GM12878 (cell line): ENCODE measurements at regions not wholly inside any gene's neighbourhood (a gene's known extent, or its start where the extent isn't known, plus 50 kb on each side); places are given as distances from the start of the nearest gene placed in this dataset.

Experiments
- ATAC-seq: fragments of 200-7000 bp; cut with Tn5 transposase; 3 replicates; pipeline ENCODE4 v1.9.1; 2020; ENCODE audit warnings: mild to moderate bottlenecking, moderate library complexity
- BruUV-seq: library from RNA; stranded (reverse); fragments of 400-500 nt; replicated peaks from 2 replicates; lab custom pipeline; 2021; lab: Mats Ljungman, UMichigan
- CTCF ChIA-PET: fragments of 300-600 bp; sonication (Branson Sonifier 250); formaldehyde crosslinking; extraction: SDS; loops from one replicate; lab custom pipeline; 2021; ENCODE audit warnings: inconsistent platforms; lab: Yijun Ruan, JAX
- POLR2A ChIA-PET: fragments of 350-600 bp; formaldehyde crosslinking; extraction: SDS; loops from one replicate; lab custom pipeline; 2021; ENCODE audit warnings: inconsistent platforms; lab: Charles Lee
- RAD21 ChIA-PET: fragments of 300-600 bp; sonication (Branson Sonifier 250); formaldehyde crosslinking; loops from one replicate; lab custom pipeline; 2023; ENCODE audit warnings: antibody characterized with exemption; ENCODE audit not compliant: unreplicated experiment; lab: Charles Lee
- SMC1A ChIA-PET: fragments of 300-600 bp; sonication (Branson Sonifier 250); formaldehyde crosslinking; loops from one replicate; lab custom pipeline; 2023; ENCODE audit not compliant: unreplicated experiment, uncharacterized antibody; lab: Charles Lee
- DNase-seq: peaks from one replicate; pipeline ENCODE4 v3.0.0-alpha.2; 2011; ENCODE audit warnings: low read depth, low spot score
- FAIRE-seq: peaks from 3 replicates; lab custom pipeline; 2011; peaks lifted over from hg19 to GRCh38; lab: Jason Lieb, UNC
- H2AFZ ChIP-seq: 2 replicates; pipeline ENCODE4 v1.6.0; 2011; ENCODE audit warnings: low read depth, low read length, control low read depth; ENCODE audit not compliant: control insufficient read depth
- H3K27ac ChIP-seq: 2 replicates; pipeline ENCODE4 v1.5.1; 2011; ENCODE audit warnings: control low read depth; ENCODE audit not compliant: control insufficient read depth, insufficient read depth
- H3K27me3 ChIP-seq, 2 experiments: replicated peaks in 1 of 2; 2 replicates each; pipeline versions ENCODE4 v1.6.0 to v1.6.1; 2011; ENCODE audit warnings: low read length in 1 of 2; ENCODE audit not compliant: control insufficient read depth in 2 of 2, insufficient read depth in 2 of 2
- H3K36me3 ChIP-seq, 2 experiments: 2 replicates each; pipeline ENCODE4 v1.5.1; 2011; ENCODE audit warnings: low read length in 1 of 2; ENCODE audit not compliant: control insufficient read depth in 2 of 2, insufficient read depth in 2 of 2
- H3K4me1 ChIP-seq: 2 replicates; pipeline ENCODE4 v1.6.1; 2011; ENCODE audit warnings: mild to moderate bottlenecking, low read length, moderate library complexity, mixed read lengths; ENCODE audit not compliant: control insufficient read depth, insufficient read depth
- H3K4me2 ChIP-seq: 2 replicates; pipeline ENCODE4 v1.6.0; 2011; ENCODE audit warnings: control low read depth; ENCODE audit not compliant: control insufficient read depth, insufficient read depth
- H3K4me3 ChIP-seq: fragments of 200-600 bp; sonication (generic); 2 replicates; pipeline ENCODE4 v1.5.1; 2016
- H3K79me2 ChIP-seq: 2 replicates; pipeline ENCODE4 v1.6.0; 2011; ENCODE audit warnings: low read length; ENCODE audit not compliant: control insufficient read depth, insufficient read depth
- H3K9ac ChIP-seq: 2 replicates; pipeline ENCODE4 v1.8.0; 2011; ENCODE audit warnings: low read length, control low read depth, mixed read lengths; ENCODE audit not compliant: control insufficient read depth, insufficient read depth
- H3K9me3 ChIP-seq: replicated peaks from 3 replicates; pipeline ENCODE4 v1.5.1; 2011; ENCODE audit warnings: mild to moderate bottlenecking, low read length; ENCODE audit not compliant: control insufficient read depth, insufficient read depth
- H4K20me1 ChIP-seq: 2 replicates; pipeline ENCODE4 v1.6.0; 2011; ENCODE audit not compliant: control insufficient read depth, insufficient read depth
- ATF2 ChIP-seq: IDR thresholded peaks from 2 replicates; pipeline ENCODE4 v1.6.1; 2012; ENCODE audit warnings: low read length, inconsistent platforms
- BMI1 ChIP-seq: fragments of 450-650 bp; IDR thresholded peaks from 2 replicates; pipeline ENCODE4 v1.6.1; 2016; ENCODE audit warnings: mild to moderate bottlenecking, moderate library complexity, borderline replicate concordance
- BRCA1 ChIP-seq: IDR thresholded peaks from 2 replicates; pipeline ENCODE4 v1.6.1; 2011; ENCODE audit warnings: low read depth, low read length, improper control_type of control experiment
- CBX5 ChIP-seq: sonication (generic); IDR thresholded peaks from 2 replicates; pipeline ENCODE4 v1.6.1; 2016; ENCODE audit warnings: low read depth, moderate library complexity, mild to moderate bottlenecking, inconsistent platforms
- CEBPB ChIP-seq, 2 experiments: fragments of 150-350 bp in 1 of 2; IDR thresholded peaks; 2 replicates each; pipeline ENCODE4 v1.6.1; 2012 to 2014; ENCODE audit warnings: low read depth in 2 of 2, low read length in 2 of 2, borderline replicate concordance in 1 of 2, inconsistent platforms in 1 of 2
- CREM ChIP-seq: IDR thresholded peaks from 2 replicates; pipeline ENCODE4 v1.6.1; 2014; ENCODE audit warnings: antibody characterized with exemption, low read depth
- EZH2 ChIP-seq: IDR thresholded peaks from 2 replicates; pipeline ENCODE4 v1.6.1; 2012; ENCODE audit warnings: low read depth, mild to moderate bottlenecking, control low read depth, inconsistent platforms, low read length, borderline replicate concordance; ENCODE audit not compliant: control insufficient read depth
- MTA2 ChIP-seq: fragments of 450-650 bp; IDR thresholded peaks from 2 replicates; pipeline ENCODE4 v1.6.1; 2016; ENCODE audit warnings: low read depth, mild to moderate bottlenecking, moderate library complexity
- MXI1 ChIP-seq: fragments of 150-350 bp; IDR thresholded peaks from 2 replicates; pipeline ENCODE4 v1.6.1; 2011; ENCODE audit warnings: low read depth, mild to moderate bottlenecking, inconsistent platforms, low read length, improper control_type of control experiment
- SP1 ChIP-seq: IDR thresholded peaks from one replicate; pipeline ENCODE4 v1.6.1; 2011; ENCODE audit warnings: low read depth, low read length
- STAT3 ChIP-seq: IDR thresholded peaks from 2 replicates; pipeline ENCODE4 v1.6.1; 2011; ENCODE audit warnings: low read depth, low read length, improper control_type of control experiment
- ZBED1 ChIP-seq: IDR thresholded peaks from 2 replicates; pipeline ENCODE4 v1.6.1; 2016; ENCODE audit warnings: borderline replicate concordance
- WGBS: methylation state at CpG from one replicate; pipeline ENCODE4 v1.1.6; 2016; ENCODE audit warnings: low lambda C conversion rate; ENCODE audit not compliant: insufficient replicate concordance, insufficient coverage; ENCODE audit errors: missing lambda C conversion rate; 5-methylcytosine and 5-hydroxymethylcytosine counted together
- in situ Hi-C: fragments of 300-500 bp; cut with MboI; formaldehyde crosslinking; loops from 9 replicates; pipeline ENCODE4 v1.14.3; 2018; ENCODE audit warnings: mixed read lengths
- intact Hi-C: fragments of 100-400 bp; cut with micrococcal nuclease; formaldehyde crosslinking; loops from one replicate; pipeline ENCODE4 v1.14.2; 2022; ENCODE audit not compliant: unreplicated experiment
- TF ChIP-seq, protein P1 (sequence below): fragments of 450-650 bp; IDR thresholded peaks from 2 replicates; pipeline ENCODE4 v1.6.1; 2014; ENCODE audit warnings: mild to moderate bottlenecking
- TF ChIP-seq, protein P2 (sequence below): fragments of 150-350 bp; IDR thresholded peaks from 2 replicates; pipeline ENCODE4 v1.6.1; 2014; ENCODE audit warnings: mild to moderate bottlenecking, low read depth, low read length
- TF ChIP-seq, protein P3 (sequence below): IDR thresholded peaks from 2 replicates; pipeline ENCODE4 v1.6.1; 2012; ENCODE audit warnings: low read depth, low read length, improper control_type of control experiment

- ATAC-seq: no peak
- H2AFZ ChIP-seq: no peak overlapping the region
- H3K9ac ChIP-seq: no peak overlapping the region
- ChIA-PET SMC1A (no interaction called here), POLR2A (no interaction called here), RAD21 (no interaction called here), CTCF (no interaction called here)
- no TSS peak for BruUV-seq
- H3K4me2 ChIP-seq: no peak overlapping the region
- no peak for DNase-seq
- no peak for FAIRE-seq
- H3K4me3 ChIP-seq: no peak overlapping the region
- WGBS: 40% methylated on average over 11 of the region's 11 CpGs
- no peak overlapping the region for H3K27ac ChIP-seq
- no peaks in the 10 kb centered on the region for H3K27me3 ChIP-seq
- H3K9me3 ChIP-seq: no peaks in the 10 kb centered on the region
- no peaks in the 10 kb centered on the region for H3K4me1 ChIP-seq
- in situ Hi-C loops: no loop called here
- no peaks in the 10 kb centered on the region for H4K20me1 ChIP-seq
- intact Hi-C loops: no loop called here
- no peaks in the 10 kb centered on the region for H3K36me3 ChIP-seq
- no peaks in the 10 kb centered on the region for H3K79me2 ChIP-seq
- no peak for TF ChIP-seq ATF2
- TF ChIP-seq, protein P1, sequence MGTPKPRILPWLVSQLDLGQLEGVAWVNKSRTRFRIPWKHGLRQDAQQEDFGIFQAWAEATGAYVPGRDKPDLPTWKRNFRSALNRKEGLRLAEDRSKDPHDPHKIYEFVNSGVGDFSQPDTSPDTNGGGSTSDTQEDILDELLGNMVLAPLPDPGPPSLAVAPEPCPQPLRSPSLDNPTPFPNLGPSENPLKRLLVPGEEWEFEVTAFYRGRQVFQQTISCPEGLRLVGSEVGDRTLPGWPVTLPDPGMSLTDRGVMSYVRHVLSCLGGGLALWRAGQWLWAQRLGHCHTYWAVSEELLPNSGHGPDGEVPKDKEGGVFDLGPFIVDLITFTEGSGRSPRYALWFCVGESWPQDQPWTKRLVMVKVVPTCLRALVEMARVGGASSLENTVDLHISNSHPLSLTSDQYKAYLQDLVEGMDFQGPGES: no peak
- TF ChIP-seq BRCA1: no peak
- TF ChIP-seq, protein P2, sequence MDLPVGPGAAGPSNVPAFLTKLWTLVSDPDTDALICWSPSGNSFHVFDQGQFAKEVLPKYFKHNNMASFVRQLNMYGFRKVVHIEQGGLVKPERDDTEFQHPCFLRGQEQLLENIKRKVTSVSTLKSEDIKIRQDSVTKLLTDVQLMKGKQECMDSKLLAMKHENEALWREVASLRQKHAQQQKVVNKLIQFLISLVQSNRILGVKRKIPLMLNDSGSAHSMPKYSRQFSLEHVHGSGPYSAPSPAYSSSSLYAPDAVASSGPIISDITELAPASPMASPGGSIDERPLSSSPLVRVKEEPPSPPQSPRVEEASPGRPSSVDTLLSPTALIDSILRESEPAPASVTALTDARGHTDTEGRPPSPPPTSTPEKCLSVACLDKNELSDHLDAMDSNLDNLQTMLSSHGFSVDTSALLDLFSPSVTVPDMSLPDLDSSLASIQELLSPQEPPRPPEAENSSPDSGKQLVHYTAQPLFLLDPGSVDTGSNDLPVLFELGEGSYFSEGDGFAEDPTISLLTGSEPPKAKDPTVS: no peak
- no peak for TF ChIP-seq CREM
- TF ChIP-seq EZH2: no peak
- TF ChIP-seq, protein P3, sequence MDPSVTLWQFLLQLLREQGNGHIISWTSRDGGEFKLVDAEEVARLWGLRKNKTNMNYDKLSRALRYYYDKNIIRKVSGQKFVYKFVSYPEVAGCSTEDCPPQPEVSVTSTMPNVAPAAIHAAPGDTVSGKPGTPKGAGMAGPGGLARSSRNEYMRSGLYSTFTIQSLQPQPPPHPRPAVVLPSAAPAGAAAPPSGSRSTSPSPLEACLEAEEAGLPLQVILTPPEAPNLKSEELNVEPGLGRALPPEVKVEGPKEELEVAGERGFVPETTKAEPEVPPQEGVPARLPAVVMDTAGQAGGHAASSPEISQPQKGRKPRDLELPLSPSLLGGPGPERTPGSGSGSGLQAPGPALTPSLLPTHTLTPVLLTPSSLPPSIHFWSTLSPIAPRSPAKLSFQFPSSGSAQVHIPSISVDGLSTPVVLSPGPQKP: no peak
- TF ChIP-seq CBX5: no peak
- TF ChIP-seq STAT3: no peak
- no peak for TF ChIP-seq MXI1
- no peak for TF ChIP-seq MTA2
- TF ChIP-seq CEBPB (IDR thresholded peaks at IDR 0.05; ENCODE audit: borderline replicate concordance in 1 of 2, low read depth in 2 of 2, low read length in 2 of 2): no peak
- TF ChIP-seq BMI1: no peak
- TF ChIP-seq SP1: no peak
- TF ChIP-seq ZBED1: no peak
These were observed 132.1 kb upstream of the SALL4 start for GRCh38 chr20:51934301-51935002.
